ENCODE measurements at regions not wholly inside any gene's neighbourhood (a gene's known extent, or its start where the extent isn't known, plus 50 kb on each side); places are given as distances from the start of the nearest gene placed in this dataset.

DNA sequence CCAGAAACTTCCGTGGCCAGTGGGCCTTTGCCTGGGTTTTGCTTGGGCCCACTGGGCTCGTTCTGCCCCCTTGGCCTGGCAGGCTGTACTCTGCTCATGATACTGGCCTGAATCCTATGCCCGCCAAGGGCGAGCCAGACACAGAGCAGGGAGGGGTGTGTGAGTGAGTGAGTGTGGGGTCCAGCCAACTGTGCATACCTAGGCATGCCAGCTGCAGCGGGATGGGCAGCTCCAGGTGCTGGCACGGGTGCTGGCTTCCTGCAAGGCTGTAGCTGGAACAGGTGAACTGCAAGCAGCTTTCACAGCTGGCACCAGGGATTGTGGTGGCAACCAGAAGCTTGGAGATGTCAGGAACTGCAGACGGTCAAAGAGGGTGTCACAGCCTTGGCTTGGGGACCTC is 1276.4 kb downstream of the SLC16A7 start:
- DNase-seq: no peak
- H3K36me3 Mint-ChIP-seq (ENCODE audit: low read depth): no peaks in the 10 kb centered on the region
- no peaks in the 10 kb centered on the region for H3K27me3 Mint-ChIP-seq
- H3K9me3 ChIP-seq (ENCODE audit: control insufficient read depth, low read length, poor library complexity, severe bottlenecking): no peaks in the 10 kb centered on the region
- H3K27ac Mint-ChIP-seq: no peak overlapping the region
- no peak overlapping the region for H3K4me3 Mint-ChIP-seq
- no peak for ATAC-seq
- no peaks in the 10 kb centered on the region for H3K4me1 Mint-ChIP-seq

DNA sequence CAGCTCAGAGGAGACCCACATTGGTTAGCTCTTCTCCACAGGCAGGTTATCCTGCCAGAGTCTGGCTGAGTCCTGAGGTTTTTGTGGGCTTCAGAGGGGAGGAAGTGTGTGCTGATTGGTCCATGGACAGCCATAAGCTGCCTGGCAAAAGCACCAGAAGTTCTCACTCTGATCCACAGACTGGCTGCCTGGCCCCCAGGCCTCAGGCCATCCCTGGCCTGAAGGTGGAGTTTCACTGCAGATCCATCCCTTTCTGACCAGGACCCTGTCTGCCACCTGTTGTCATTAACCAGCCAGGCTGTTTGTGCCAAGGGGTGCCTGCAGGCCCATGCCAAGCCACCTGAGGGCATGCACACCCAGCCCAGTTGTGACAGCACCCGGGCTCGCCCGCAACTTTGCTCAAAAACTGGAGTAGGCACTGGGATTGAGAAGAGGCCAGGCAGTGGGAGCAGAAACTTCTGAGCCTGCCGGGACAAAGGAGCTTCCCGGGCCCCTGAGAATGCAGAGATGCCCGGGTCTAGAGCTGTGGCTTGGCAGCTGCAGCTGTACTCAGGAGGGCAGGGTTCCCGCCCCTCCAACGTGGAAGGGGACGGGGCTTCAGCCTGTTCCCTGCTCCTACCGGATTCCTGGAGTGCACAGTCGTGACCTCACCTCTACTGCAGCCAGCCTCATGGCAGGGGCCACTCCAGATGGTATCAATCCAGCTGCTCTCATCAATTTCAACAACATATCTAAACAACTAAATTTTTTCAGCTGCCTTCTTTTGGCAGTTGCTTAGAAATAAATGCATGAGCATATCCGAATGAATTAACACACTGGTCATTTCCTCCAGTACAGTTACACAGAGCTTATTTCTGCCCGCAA is 1277.3 kb downstream of the SLC16A7 start:
- ATAC-seq (no peak), DNase-seq (no peak)

DNA sequence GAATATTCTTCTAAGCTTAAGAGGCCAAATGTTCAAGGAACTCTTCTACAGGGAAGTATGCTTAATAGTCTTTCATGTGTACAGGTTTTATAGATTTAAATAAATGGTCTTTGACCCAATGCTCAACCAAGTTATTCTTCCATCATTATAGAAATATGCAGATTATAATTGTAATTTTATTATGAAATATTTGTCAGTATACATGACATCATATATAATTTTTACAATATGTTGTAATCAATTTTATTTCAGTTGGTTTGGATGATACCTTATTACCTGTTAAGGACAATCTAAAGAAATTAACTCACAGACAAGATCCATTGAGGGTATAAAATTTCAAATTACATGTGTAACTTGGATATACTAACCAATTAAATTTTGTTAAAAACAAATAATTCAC is 1278.3 kb downstream of the SLC16A7 start:
- no peaks in the 10 kb centered on the region for H3K36me3 Mint-ChIP-seq (ENCODE audit: low read depth)
- ATAC-seq (no peak), DNase-seq (no peak)
- H3K4me3 Mint-ChIP-seq: no peak overlapping the region
- no peaks in the 10 kb centered on the region for H3K27me3 Mint-ChIP-seq
- no peaks in the 10 kb centered on the region for H3K9me3 ChIP-seq (ENCODE audit: control insufficient read depth, low read length, poor library complexity, severe bottlenecking)
- H3K4me1 Mint-ChIP-seq: no peaks in the 10 kb centered on the region
- no peak overlapping the region for H3K27ac Mint-ChIP-seq

More for the DNA sequence above, 1277.3 kb downstream of the SLC16A7 start:
- Mint-ChIP-seq H3K27me3 (no peaks in the 10 kb centered on the region), H3K27ac (no peak overlapping the region), H3K4me1 (no peaks in the 10 kb centered on the region), H3K4me3 (no peak overlapping the region), H3K36me3 (ENCODE audit: low read depth) (no peaks in the 10 kb centered on the region)
- no peaks in the 10 kb centered on the region for H3K9me3 ChIP-seq (ENCODE audit: control insufficient read depth, low read length, poor library complexity, severe bottlenecking)

DNA sequence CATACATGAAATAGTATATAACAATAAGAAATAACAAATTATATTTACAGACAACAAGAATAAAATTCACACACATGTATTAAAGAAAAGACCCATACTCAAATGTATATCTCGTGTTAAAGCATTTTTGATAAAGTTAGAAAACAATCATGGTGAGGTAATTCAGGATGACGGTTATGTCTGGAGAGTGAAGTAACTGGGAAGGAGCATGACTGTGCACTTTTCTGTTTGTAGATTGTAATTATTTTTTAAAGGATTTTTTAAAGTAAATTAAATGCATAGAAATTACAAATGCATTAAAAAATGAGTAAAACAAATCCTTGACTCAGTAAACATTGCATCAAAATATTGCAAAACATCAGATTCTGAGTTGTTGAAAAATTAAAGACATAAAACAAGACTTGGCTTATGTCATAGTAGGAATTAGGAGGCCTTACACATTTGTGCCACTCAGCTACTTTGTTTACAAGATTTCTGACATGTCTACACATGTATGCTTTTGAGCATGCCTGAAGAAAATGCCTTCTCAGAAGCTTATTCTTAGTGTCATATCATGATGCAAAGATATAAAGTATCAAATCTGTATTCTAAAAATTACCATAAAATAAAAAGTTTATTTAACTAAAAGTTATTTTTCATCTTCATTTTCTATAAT is 1325.1 kb downstream of the SLC16A7 start:
- DNase-seq (no peak), ATAC-seq (no peak)
- Mint-ChIP-seq H3K36me3 (ENCODE audit: low read depth) (no peaks in the 10 kb centered on the region), H3K27me3 (no peaks in the 10 kb centered on the region), H3K4me1 (no peaks in the 10 kb centered on the region), H3K27ac (no peak overlapping the region), H3K4me3 (no peak overlapping the region)
- no peaks in the 10 kb centered on the region for H3K9me3 ChIP-seq (ENCODE audit: control insufficient read depth, low read length, poor library complexity, severe bottlenecking)

DNA sequence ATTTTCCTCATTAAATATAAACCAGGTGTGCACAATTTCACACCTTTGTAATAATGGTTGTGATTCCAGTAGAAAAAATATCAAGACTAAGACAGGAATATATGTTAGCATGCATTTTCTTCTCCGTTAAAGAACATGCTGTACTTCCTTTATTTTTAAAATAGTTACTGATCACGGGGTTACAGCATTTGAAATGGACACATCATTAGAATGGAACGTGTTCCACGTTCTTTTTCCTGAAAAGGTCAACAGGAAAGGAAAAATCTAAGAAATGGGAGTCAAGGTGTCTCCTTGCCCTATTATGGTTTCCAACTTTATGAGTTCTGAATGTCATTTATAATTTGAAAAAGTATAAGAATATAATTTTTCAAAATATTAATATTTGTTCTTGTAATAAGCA is 1325.7 kb downstream of the SLC16A7 start:
- no peaks in the 10 kb centered on the region for H3K9me3 ChIP-seq (ENCODE audit: control insufficient read depth, low read length, poor library complexity, severe bottlenecking)
- Mint-ChIP-seq H3K4me3 (no peak overlapping the region), H3K27ac (no peak overlapping the region), H3K36me3 (ENCODE audit: low read depth) (no peaks in the 10 kb centered on the region), H3K4me1 (no peaks in the 10 kb centered on the region), H3K27me3 (no peaks in the 10 kb centered on the region)
- ATAC-seq: no peak
- no peak for DNase-seq

DNA sequence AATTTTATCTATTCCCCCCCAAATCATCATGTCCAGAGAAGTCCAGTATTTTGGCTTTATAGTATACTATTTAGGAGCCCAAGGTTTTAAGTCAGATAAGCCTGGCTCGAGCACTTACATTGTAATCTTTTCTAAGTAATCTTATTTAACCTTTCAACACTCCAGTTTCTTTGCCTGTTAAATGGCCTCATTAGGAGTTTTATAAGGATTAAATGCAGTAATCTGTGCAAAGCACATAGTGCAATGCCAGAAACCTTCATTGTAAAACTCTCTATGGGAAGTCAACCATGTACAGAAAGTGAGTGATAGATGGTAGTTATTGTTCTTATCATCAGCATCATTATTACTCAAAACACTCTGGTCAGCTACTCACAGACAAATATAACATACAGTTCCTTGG is 1330.4 kb downstream of the SLC16A7 start:
- Mint-ChIP-seq H3K4me3 (no peak overlapping the region), H3K4me1 (no peaks in the 10 kb centered on the region), H3K27ac (no peak overlapping the region), H3K27me3 (no peaks in the 10 kb centered on the region), H3K36me3 (ENCODE audit: low read depth) (no peaks in the 10 kb centered on the region)
- H3K9me3 ChIP-seq (ENCODE audit: control insufficient read depth, low read length, poor library complexity, severe bottlenecking): no peaks in the 10 kb centered on the region
- ATAC-seq (no peak), DNase-seq (no peak)

DNA sequence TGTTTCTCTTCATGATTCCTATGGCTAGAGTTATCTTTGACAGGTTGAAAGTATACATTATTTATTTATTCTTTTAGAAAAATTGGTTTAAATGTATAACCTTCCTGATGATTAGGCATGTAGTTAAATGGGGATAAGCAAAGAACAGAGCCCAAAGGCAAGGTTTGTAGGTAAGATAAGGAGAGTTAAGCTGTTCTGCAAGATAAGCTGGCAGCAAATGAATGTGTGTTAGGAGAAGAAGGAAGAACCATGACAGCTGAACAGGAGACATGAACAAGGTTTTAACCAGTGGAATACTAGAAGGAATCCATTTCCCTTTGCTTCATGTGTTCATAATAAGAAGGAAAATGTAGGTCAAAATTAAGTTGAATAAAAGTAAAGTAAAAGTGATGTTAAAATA is 1330.1 kb upstream of the USP15 start:
- no peak overlapping the region for H3K4me3 Mint-ChIP-seq
- H3K9me3 ChIP-seq (ENCODE audit: control insufficient read depth, low read length, poor library complexity, severe bottlenecking): no peaks in the 10 kb centered on the region
- no peak for ATAC-seq

DNA sequence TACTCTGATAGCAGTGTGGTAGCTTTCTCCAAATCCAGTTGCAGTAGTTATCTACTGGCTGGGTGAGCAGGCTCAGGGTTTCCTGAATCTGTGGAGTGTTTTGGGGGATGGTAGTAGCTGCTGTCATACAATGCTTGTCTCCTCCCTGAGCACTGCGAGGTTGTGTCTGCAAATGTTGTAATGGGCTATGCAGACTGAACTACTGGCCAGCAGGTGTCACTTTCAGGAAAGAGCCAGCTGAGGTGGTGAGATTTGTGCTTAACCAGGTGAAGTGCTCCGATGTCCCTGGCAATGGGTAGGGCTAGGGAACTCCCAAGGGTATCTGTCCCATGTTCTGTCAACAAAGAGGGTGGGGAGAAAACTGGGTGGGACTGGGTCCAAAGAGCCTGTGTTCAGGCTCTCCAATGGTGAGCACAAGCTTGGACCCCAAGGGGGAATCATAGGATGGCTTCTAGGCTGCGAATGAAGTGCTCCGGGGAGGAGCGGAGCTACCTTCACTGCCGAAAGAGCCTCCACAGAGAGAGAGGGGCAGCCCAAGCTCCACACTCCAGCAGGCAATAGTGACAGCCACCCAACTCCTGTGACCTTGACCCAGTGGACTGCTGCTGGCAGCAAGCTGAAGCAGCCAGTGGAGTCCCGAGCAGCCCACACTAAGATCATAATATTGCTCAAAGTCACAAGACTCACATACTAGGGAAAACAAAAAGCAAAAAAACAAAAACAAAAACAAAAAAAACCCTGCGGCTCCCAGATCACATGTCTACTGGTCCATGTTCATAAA is 1324.0 kb upstream of the USP15 start:
- H3K9me3 ChIP-seq (ENCODE audit: control insufficient read depth, low read length, poor library complexity, severe bottlenecking): no peaks in the 10 kb centered on the region
- Mint-ChIP-seq H3K4me3 (no peak overlapping the region), H3K36me3 (ENCODE audit: low read depth) (no peaks in the 10 kb centered on the region), H3K4me1 (no peaks in the 10 kb centered on the region), H3K27me3 (no peaks in the 10 kb centered on the region), H3K27ac (no peak overlapping the region)
- ATAC-seq (no peak), DNase-seq (no peak)

More for the DNA sequence above, 1330.1 kb upstream of the USP15 start:
- Mint-ChIP-seq H3K36me3 (ENCODE audit: low read depth) (no peaks in the 10 kb centered on the region), H3K4me1 (no peaks in the 10 kb centered on the region), H3K27me3 (no peaks in the 10 kb centered on the region), H3K27ac (no peak overlapping the region)
- no peak for DNase-seq

DNA sequence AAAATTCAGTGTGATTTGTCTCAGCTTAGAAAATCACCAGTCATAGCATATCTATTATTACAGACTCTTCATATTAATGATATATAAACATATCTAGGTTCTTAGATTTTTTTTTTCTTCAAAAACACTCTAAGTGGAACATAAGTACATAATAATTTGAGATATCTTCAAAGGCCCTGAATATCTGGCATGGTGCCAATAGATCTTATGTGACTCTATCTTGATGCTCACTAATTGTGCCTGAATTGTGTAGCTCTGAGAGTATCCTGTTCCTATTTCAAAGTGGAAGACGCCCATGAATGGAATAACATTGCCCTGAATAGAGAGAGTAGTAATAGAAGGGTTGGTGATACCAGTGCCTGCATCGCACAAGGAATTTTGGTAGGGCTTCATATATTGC is 1312.7 kb upstream of the USP15 start:
- DNase-seq (no peak), ATAC-seq (no peak)
- H3K4me3 Mint-ChIP-seq: no peak overlapping the region
- H3K27me3 Mint-ChIP-seq: no peaks in the 10 kb centered on the region
- H3K4me1 Mint-ChIP-seq: no peaks in the 10 kb centered on the region
- H3K27ac Mint-ChIP-seq: no peak overlapping the region
- H3K36me3 Mint-ChIP-seq (ENCODE audit: low read depth): no peaks in the 10 kb centered on the region
- H3K9me3 ChIP-seq (ENCODE audit: control insufficient read depth, low read length, poor library complexity, severe bottlenecking): no peaks in the 10 kb centered on the region

DNA sequence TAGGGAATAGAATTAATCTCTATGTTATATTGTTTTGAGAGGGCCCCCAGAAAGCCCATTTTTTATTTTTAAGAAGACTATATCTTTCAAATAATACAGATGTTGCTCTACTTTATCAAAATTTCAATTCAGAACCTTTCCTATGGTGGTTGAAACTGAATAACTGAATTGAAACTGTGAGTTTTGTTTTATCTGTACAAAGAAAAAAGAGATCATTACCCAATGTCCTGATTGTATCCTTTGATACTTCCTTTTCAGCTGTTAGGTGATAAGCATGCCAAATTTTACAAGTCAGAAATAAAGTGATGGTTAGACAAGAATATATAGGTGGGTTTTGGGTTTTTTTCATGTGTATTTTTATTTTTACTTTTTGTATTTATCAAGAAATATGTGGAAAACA is 1293.1 kb upstream of the USP15 start:
- DNase-seq (no peak), ATAC-seq (no peak)
- no peaks in the 10 kb centered on the region for H3K9me3 ChIP-seq (ENCODE audit: control insufficient read depth, low read length, poor library complexity, severe bottlenecking)
- no peaks in the 10 kb centered on the region for H3K27me3 Mint-ChIP-seq
- H3K4me3 Mint-ChIP-seq: no peak overlapping the region
- no peaks in the 10 kb centered on the region for H3K36me3 Mint-ChIP-seq (ENCODE audit: low read depth)
- no peaks in the 10 kb centered on the region for H3K4me1 Mint-ChIP-seq
- no peak overlapping the region for H3K27ac Mint-ChIP-seq

DNA sequence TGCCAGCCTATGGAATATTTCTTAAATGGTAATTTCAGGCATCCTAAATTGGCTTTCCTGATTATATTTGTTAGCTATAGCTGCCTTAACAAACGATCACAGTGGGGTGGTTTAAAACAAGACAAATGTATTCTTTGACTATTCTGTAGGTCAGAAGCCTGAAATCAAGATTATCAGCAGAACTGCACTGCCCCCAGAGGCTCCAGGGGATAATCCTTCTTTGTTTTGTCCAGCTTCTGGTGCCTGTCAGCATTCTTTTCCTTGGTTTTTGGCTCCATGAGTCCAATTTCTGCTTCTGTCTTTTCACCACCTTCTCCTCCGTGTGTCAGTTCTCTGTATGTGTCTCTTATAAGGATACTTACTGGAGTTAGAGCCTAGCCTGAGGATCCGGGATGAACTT is 1282.2 kb upstream of the USP15 start:
- no peak for ATAC-seq
- Mint-ChIP-seq H3K4me3 (no peak overlapping the region), H3K36me3 (ENCODE audit: low read depth) (no peaks in the 10 kb centered on the region), H3K27ac (no peak overlapping the region), H3K27me3 (no peaks in the 10 kb centered on the region), H3K4me1 (no peaks in the 10 kb centered on the region)
- no peaks in the 10 kb centered on the region for H3K9me3 ChIP-seq (ENCODE audit: control insufficient read depth, low read length, poor library complexity, severe bottlenecking)
- no peak for DNase-seq

DNA sequence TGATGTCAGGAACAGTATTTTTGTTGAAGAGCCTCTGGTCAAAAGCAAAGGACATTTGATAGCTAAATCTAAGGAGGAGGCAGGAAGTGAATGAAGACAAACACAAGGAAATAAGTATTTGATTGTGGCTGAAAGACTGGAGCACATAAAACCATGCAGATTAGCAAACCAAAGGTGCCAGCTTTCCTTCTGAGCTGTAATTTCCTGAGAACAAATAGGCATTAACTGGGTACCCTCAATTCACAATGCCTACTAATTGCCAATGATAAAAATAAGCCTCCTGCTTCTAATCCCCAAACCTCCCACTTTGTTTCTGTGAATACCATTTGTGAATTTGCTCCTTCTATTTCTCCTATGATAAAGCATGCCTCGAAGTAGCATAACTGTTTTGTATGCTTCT is 1279.6 kb upstream of the USP15 start:
- DNase-seq (no peak), ATAC-seq (no peak)
- H3K9me3 ChIP-seq (ENCODE audit: control insufficient read depth, low read length, poor library complexity, severe bottlenecking): no peaks in the 10 kb centered on the region
- Mint-ChIP-seq H3K4me1 (no peaks in the 10 kb centered on the region), H3K4me3 (no peak overlapping the region), H3K27me3 (no peaks in the 10 kb centered on the region), H3K36me3 (ENCODE audit: low read depth) (no peaks in the 10 kb centered on the region), H3K27ac (no peak overlapping the region)

DNA sequence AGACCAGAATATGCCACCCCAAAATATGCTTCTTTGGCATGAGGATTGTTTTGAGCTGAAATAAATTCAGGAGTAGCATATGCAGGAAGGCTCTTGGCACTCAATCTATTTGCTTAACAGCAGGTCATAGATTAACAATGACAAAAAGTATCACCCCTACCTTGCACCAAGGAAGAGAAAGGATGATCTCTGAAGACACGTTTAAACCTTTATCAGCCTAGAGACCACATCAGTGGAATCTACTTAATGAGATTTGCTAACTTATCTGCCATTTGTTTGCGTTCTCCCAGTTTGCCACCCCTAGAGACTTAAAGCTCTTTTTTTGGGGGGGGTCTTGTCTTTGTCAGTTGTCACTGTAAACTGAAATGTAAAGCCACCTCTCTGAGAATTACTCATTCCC is 1278.7 kb upstream of the USP15 start:
- Mint-ChIP-seq H3K36me3 (ENCODE audit: low read depth) (no peaks in the 10 kb centered on the region), H3K27ac (no peak overlapping the region), H3K4me3 (no peak overlapping the region), H3K4me1 (no peaks in the 10 kb centered on the region), H3K27me3 (no peaks in the 10 kb centered on the region)
- no peaks in the 10 kb centered on the region for H3K9me3 ChIP-seq (ENCODE audit: control insufficient read depth, low read length, poor library complexity, severe bottlenecking)
- DNase-seq (no peak), ATAC-seq (no peak)
